ENCODE measurements at regions not wholly inside any gene's neighbourhood (a gene's known extent, or its start where the extent isn't known, plus 50 kb on each side); places are given as distances from the start of the nearest gene placed in this dataset.
"Not testable (repeated sequence)": the region's sequence is repeated elsewhere in the genome, so short reads cannot be mapped to it uniquely, and the experiment has no call there.

DNA sequence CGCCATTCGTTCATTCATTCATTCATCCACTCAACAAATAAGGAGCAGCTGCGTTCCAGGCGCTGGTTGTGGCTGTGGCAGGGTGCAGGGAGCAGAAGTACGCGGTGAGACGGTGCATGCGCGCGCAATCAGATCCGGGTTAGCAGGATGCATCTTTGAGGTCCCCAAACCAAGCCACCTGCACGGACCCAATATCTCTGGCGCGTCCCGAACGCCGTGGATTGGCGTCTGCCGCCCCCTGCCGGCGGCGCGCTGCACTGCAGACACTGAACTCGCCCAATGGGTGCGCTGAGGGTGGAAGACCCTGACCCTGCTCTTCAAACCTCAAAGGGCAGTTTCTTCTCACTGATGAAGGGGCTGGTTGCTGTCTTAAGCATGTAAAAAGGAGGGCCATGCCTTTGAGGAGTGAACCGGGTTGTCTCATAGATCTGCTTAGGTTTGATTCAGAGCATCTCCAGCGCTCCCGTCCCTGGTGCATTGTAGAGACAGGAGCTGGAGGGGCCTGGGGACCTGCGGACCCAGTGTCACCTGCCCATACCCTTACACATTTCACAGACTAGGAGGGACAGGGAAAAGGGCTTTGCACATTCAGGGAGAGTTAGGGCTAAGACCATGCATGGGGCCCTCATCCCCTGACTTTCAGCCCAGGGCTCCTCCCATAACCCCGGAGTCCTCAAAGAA lies 102.5 kb downstream of the RAMP3 start:
- in situ Hi-C loops (cut with HindIII; ENCODE audit: low sequenced_read_pairs): loop anchor here (5.0 kb wide), 1 partner anchor 102 kb away; no protein-coding TSS in a partner anchor

DNA sequence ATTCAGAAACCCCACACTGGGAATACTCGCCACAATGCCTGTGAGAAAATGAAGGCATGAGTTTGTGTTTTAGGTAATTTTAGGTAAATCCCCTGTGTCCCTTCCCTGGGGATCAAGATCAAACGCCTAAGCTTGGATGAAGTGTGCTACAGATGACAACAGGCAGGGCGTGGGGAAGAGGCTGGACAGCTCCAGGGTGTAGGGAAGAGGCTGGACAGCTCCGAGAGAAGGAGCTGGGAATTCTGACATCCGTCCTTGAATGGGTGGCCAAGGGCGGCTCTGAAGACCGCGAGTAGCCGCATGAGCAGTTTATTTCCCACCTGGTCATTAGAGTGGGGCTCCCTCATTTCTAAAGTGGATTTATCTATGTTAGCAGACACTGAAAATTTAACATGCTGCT lies 109.7 kb downstream of the RAMP3 start:
- in situ Hi-C loops (cut with HindIII; ENCODE audit: low sequenced_read_pairs): no loop called here

DNA sequence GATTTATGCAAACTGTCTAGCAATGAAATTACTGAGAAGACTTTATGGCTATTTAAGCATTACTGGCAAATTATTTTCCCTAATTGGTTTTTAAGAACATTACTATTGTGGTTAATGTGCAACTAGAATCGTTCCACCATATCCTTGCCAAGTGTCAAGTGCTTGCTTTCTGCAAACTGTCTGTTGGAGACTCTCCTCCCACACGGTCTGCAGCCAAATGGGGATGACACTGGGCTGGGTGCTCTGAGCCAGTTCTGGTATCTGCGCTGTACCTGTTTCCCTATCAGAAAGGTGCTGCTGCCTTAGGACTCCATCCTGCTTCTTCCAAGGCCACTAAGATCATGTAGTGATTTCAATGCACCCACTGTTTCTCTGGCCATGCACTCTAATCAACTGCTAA lies 110.4 kb downstream of the RAMP3 start:
- in situ Hi-C loops (cut with HindIII; ENCODE audit: low sequenced_read_pairs): no loop called here

DNA sequence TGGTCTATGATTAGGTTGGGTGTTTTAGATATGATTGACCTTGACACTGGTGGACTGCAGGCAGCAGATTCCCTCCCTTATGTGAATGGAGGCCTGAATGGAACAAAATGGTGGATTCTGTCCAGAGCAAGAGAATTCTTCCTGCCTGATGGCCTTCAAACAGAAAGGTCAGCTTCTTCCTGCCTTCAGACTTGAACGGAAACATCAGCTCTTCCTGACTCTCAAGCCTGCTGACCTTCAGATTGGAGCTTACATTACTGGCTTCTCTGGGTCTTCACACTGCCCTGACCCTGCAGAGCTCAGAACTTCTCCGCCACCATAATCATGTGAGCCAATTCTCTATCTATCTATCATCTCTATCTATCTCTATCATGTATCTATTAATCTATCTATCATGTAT lies 111.6 kb downstream of the RAMP3 start:
- in situ Hi-C loops (cut with HindIII; ENCODE audit: low sequenced_read_pairs): no loop called here

DNA sequence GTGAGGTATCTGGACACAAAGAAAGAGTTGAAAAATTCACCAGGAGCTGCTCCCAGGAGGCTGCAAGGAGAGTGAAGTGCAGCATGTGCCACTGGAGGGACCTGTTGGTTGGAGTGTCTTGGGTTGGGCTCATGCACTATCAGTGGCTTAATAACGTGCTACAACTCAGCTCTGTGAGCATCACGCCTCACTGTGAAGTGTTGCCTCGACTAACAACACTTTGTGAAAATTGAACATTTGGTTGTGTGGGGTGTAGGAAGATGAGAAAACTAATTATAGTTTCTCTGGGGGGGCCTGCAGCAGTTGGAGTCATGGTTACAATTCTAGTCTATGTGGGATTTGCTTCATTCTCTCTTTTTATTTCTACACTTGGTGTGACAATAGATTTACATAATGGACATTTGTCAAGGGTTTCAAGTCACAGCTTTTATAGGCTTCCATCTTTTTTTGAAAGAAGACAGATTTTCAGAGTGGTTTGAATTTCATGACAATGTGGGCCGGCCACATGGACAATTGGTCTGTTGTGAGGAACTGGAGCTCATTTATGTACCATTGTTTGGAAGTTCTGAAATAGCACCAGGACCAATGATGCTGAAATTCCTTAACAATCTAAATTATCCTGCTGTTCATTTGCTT lies 121.3 kb downstream of the RAMP3 start:
- in situ Hi-C loops (cut with HindIII; ENCODE audit: low sequenced_read_pairs): no loop called here

DNA sequence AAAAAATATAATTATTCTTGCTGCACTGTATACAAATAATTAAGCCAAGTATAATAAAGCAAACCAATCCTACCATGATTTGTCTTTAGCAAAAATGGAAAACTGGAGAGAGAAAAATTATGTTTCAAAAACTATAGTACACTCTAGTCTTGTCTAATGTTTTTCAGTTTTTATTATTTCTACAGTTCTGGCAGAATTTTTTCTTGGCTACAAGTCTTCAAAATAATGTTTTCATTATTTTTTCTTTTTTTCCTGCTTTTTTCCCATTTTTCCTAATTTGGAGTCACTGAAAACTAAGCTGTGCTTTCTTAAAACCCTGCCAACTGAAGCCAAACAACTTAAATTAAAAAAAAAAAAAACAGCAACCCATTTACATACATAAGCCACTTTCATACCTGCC lies 132.0 kb downstream of the RAMP3 start:
- in situ Hi-C loops (cut with HindIII; ENCODE audit: low sequenced_read_pairs): loop anchor here (5.0 kb wide), 1 partner anchor 92 kb away; no protein-coding TSS in a partner anchor

DNA sequence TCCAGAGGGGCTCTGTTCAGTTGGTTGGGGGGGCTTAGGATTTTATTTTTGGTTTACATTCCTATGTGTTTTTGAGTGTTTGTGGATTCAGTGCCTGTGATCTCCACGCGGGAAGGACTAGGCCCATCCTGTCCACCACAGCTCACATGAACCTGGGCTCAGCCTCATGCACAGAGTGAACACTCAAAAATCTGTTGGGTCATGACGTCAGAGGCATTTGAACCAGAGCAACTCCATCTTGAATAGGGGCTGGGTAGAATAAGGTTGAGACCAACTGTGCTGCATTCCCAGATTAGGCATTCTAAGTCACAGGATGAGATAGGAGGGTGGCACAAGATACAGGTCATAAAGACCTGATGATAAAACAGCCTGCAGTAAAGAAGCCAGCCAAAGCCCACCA lies 133.3 kb downstream of the RAMP3 start:
- in situ Hi-C loops (cut with HindIII; ENCODE audit: low sequenced_read_pairs): loop anchor here (5.0 kb wide), 1 partner anchor 94 kb away; no protein-coding TSS in a partner anchor

DNA sequence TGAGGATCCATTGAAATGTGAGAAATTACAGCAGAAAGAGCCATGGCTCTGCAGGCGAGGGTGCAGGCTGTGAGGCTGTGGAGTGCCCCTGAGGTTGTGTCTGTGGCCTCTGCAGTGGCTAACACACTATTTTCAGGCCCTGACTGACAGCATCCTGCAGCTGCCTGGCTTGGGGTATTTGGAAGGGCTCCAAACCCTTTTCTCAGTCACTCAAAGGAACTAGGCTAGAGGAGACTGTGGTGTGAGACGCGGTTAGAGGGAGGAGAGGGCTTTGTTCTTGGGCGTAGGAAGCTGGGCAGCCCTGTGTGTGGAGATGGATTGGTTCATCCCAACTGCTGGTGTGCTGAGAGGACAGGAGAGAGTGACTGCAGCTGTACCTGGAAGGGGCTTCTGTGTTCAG lies 134.9 kb downstream of the RAMP3 start:
- in situ Hi-C loops (cut with HindIII; ENCODE audit: low sequenced_read_pairs): loop anchor here (5.0 kb wide), 1 partner anchor 95 kb away; no protein-coding TSS in a partner anchor

DNA sequence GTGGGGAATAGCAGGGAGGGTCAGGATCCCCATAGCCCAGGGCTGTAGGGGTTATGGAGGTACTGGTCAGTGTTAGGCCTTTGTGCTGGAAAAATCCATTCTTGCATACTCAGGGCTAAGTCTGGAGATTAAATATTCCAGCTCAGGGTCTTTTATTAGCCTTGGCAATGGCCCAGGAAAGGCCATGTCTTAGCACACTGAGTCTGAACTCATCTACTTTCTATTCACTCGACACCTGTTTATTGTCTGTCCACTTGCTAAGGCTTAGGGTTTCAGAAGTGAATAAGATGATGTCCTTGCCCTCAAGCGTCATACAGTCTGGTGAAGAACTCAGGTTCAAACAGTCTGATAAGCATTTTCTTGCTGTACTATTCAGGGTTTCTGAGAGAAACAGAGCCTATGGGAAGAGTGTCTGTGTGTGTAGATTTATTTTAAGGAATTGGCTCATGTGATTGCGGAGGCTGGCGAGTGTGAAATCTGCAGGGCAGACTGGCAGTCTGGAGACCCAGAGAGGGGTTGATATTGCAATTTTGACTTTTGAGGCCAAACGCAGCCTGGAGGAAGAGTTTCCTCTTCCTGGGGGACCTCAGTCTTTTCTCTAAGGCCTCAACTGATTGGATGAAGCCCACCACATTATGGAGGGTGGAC lies 135.8 kb downstream of the RAMP3 start:
- in situ Hi-C loops (cut with HindIII; ENCODE audit: low sequenced_read_pairs): loop anchor here (5.0 kb wide), 1 partner anchor 96 kb away; no protein-coding TSS in a partner anchor

DNA sequence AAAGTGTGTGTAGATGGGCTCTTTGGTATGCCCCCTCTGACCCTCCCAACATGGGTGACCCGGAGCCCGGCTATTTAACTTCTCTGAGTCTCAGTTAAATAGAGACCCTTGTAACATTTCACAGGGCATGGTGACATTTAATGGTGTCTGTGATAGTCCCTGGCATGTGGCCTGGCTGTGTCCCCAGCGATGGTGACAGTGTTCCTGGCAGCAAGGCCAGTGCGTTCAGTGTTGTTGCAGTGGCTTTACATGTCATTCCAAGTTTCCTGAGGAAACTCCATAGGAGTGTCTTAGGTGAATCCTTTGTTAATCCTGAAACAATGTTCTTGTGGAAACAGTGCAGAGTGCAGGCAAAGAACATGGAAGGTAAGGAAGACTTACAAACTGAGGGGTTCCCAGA lies 137.0 kb downstream of the RAMP3 start:
- in situ Hi-C loops (cut with HindIII; ENCODE audit: low sequenced_read_pairs): loop anchor here (5.0 kb wide), 1 partner anchor 97 kb away; no protein-coding TSS in a partner anchor

DNA sequence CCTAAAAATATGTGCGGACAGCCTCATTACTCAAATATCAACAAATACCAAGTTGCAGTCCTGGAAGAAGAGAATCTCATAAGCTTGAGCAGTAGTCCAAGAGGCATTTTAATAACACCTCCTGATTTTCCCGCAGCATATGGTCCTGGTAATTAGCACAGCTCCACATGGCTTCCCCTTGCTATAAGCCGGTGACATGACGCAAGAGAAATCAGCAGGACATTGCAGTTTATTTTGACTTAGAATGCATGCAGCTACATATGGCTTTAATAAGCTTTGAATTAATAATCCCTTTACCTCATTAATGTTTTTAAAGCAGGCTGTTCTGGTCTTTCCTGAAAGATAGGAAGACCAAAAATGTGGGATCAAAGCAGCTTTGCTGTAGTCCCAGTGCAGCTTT lies 137.6 kb downstream of the RAMP3 start:
- in situ Hi-C loops (cut with HindIII; ENCODE audit: low sequenced_read_pairs): no loop called here

DNA sequence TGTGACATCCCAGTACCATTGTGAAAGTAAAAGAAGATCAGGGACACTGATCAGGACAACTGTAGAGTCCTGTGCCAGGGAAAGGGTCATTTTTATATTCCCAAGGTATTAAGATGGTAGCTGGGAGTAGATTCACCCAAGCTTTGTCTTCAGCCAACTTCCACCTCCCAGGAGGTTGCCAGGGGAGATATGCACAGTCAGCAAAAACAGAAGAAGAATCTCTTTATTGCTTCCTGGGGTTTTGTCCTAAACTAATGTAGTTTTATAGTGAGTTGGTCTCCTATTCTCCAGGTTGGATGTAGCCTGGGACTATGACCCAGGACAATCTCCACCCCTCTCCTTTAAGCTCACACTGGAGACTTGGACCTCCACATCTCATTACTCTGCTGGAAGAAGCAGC lies 139.2 kb downstream of the RAMP3 start:
- in situ Hi-C loops (cut with HindIII; ENCODE audit: low sequenced_read_pairs): no loop called here

DNA sequence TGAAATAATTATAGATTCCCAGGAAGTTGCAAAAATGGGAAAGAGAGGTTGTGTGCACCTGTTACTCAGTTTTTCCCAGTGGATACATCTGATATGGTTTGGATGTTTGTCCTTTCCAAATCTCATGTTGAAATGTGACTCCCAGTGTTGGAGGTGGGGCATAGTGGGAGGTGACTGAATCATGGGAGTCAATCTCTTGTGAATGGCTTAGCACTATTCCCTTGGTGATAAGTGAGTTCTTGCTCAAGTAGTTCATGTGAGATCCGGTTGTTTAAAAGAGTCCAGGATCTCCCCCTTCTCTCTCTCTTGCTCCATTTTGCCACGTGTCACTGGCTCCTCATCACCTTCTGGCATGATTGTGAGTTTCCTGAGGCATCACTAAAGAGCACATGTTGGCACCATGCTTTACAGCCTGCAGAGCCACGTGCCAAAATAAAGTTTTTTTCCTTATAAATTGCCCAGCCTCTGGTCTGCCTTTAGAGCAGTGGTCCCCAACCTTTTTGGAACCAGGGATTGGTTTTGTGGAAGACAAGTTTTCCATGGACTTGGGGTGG lies 149.2 kb downstream of the RAMP3 start:
- in situ Hi-C loops (cut with HindIII; ENCODE audit: low sequenced_read_pairs): no loop called here

DNA sequence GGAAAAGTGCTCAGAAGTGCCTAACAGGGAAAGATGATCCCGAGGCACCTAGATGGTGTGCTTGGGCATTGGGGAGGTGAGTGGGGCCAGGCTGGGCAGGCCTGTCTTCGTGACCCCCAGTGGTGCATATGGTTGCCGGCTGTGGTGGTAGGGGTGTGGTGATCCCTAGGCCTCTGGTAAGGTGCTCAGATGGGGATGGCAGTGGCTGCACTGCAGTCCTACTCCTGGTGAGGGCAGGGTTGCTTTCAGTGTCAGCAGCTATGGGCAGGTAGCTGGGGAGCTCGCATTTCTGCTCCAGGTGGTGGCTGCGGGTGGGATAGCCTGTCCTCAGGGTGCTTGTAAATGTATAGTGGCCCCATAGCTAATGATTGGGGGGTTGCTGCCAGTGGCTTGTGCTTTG lies 154.0 kb downstream of the RAMP3 start:
- in situ Hi-C loops (cut with HindIII; ENCODE audit: low sequenced_read_pairs): no loop called here

DNA sequence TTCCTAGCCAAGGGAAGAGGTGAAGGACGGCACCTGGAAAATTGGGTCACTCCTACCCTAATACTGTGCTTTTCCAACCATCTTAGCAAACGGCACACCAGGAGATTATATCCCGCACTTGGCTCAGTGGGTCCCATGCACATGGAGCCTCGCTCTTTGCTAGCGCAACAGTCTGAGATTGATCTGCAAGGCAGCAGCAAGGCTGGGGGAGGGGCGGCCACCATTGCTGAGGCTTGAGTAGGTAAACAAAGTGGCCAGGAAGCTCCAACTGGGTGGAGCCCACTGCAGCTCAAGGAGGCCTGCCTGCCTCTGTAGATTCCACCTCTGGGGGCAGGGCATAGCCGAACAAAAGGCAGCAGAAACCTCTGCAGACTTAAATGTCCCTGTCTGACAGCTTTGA lies 157.9 kb downstream of the RAMP3 start:
- in situ Hi-C loops (cut with HindIII; ENCODE audit: low sequenced_read_pairs): not testable (repeated sequence)

DNA sequence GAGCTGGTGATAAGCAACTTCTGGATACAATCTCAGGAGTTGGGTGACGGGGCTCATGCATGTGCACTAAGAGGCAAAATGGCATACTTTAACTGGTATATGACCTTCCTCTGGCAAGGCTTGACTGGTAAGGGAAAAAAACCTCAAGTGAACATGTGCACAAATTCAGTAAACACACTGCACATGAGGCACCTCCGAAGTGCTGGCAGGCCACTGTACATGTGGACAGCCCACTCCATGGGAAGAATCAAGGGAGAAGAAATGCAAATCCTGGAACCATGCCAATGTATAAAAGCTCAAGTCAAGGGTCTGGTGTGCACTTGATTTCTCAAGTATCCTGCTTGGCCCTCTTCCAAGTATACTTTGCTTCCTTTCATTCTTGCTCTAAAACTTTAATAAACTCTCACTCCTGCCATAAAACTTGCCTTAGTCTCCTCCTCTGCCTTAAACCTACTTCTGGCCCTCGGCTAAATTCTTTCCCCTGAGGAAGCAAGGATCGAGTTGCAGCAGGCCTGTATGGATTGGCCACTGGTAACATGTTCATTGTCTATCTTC lies 167.2 kb downstream of the RAMP3 start:
- in situ Hi-C loops (cut with HindIII; ENCODE audit: low sequenced_read_pairs): no loop called here

DNA sequence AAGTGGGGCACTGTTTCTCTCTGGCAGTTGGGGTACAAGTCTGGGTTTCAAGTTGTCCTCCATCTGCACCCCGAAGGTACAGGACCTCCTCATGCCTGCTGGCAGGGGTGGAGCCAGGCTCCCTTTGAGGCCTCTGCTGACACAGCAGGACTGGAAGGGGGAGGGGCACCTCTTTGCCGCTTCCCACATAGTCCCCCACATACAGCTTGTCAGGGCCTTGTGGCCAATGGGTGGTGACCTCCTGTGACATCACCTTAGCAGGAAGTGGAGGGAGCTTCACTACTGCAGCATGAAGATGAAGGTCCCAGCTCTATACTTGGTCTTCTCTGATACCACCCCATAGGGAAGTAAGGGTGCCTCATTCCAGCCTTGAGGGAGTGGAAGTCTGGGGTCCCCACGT lies 167.8 kb downstream of the RAMP3 start:
- in situ Hi-C loops (cut with HindIII; ENCODE audit: low sequenced_read_pairs): no loop called here

DNA sequence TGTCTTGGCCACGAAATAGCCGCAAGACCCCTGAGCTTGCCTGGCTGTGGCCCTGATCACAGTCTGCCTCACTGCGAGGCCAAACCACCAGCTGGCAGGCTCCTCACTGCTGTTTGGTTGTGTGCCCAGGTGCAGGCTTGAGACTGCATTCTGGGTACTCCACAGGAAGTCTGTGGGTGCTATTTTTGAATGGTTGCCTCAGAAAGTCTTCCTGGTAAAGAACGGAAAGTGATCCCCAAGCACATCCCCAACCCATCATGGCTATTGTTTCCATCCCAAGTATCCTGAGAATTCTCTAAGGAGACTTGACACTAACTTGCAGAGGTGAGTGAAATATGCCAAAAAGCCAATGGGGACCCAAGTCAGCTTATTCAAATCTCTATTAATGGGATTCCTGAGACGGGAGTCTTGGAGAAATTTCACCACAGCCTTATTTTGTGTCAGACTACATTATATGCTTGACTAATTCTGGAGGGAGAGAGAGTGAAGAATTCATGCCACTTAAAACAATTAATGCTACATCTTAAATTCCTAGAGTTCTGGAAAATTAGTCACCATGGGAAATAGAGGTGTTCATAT lies 170.9 kb downstream of the RAMP3 start:
- in situ Hi-C loops (cut with HindIII; ENCODE audit: low sequenced_read_pairs): no loop called here

DNA sequence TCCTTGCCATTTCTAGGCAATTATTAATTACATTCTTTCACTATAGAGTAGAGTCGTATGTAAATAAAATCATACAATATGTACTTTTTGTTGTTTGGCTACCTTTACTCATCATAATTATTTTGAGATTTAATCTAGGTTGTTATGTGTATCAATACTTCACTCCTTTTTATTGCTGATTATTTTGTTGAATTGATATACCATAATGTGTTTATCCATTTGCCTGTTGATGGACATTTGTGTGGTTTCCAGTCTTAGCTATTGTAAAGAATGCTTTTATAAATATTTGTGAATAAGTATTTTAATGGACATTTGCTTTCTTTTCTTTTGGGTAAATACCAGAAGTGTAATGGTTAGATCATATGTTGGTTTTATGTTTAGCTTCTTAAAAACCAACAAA lies 174.0 kb downstream of the RAMP3 start:
- in situ Hi-C loops (cut with HindIII; ENCODE audit: low sequenced_read_pairs): no loop called here

DNA sequence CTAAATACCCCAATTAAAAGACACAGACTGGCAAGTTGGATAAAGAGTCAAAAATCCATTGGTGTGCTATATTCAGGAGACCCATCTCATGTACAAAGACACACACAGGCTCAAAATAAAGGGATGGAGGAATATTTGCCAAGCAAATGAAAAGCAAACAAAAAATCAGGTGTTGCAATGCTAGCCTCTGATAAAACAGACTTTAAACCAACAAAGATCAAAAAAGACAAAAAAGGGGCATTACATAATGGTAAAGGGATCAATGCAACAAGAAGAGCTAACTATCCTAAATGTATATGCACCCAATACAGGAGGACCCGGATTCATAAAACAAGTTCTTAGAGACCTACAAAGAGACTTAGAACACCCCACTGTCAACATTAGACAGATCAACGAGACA lies 177.4 kb downstream of the RAMP3 start:
- in situ Hi-C loops (cut with HindIII; ENCODE audit: low sequenced_read_pairs): not testable (repeated sequence)

DNA sequence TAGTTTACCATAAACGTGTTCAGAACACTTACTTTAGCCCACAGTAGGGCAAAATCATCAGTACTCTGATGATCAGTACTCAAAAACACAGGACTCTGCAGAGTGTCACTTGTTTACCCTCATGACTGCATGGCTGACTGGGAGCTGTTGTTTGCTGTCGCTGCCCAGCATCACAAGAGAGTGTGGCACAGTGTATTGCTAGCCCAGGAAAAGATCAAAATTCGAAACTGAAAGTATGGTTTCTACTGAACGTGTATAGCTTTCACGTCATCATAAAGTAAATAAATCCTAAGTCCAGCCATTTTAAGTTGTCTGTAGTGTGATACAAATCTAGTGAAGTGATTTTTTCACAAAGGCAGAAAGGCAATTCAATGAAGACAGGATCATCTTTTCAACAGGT lies 184.6 kb downstream of the RAMP3 start:
- in situ Hi-C loops (cut with HindIII; ENCODE audit: low sequenced_read_pairs): no loop called here
